ENCODE measurements at regions not wholly inside any gene's neighbourhood (a gene's known extent, or its start where the extent isn't known, plus 50 kb on each side); places are given as distances from the start of the nearest gene placed in this dataset.

- TF ChIP-seq CTCF (IDR thresholded peaks at IDR 0.05; ENCODE audit: insufficient read depth, low read depth, low read length): no peak
- TF ChIP-seq EZH2 (IDR thresholded peaks at IDR 0.05; ENCODE audit: insufficient read depth, low read length): no peak
Observed at GRCh38 chr7:152501506-152501905, 65.7 kb upstream of the KMT2C start.
